ENCODE measurements at regions not wholly inside any gene's neighbourhood (a gene's known extent, or its start where the extent isn't known, plus 50 kb on each side); places are given as distances from the start of the nearest gene placed in this dataset.

DNA sequence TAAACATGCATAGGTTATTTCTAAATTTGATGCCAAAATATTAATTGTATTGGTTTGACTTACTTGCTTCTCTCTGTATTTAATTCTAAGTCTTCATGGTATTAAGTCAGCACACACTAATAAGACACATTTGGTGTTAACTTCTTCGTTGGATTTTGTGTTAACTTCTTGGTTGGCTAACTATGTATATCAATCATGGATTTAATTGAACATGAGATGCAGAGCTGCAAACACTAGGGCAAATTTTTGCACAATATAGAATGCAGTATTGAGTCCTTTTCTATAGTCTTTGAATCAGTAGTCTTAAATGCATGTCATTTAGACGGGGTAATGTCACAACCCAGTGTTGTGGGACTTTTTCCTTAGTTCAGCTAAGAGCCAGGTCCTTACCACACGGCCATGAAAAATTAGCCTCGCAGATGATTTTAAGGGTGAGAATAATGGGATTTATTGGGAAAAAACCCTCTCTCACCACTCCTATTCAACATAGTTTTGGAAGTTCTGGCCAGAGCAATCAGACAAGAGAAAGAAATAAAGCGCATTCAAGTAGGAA, 142.9 kb upstream of the TRIM24 start:
- H3F3A ChIP-seq (ENCODE audit: insufficient read depth, low read length, poor library complexity, severe bottlenecking): no peaks in the 10 kb centered on the region
- no peaks in the 10 kb centered on the region for H3K36me3 ChIP-seq (ENCODE audit: insufficient read depth, low read length)
- no peaks in the 10 kb centered on the region for H3K9me3 ChIP-seq (ENCODE audit: low read length)
- H2AFZ ChIP-seq (ENCODE audit: low read depth, low read length): no peak overlapping the region
- H3K9ac ChIP-seq (ENCODE audit: low read length): no peak overlapping the region
- no peaks in the 10 kb centered on the region for H3K79me2 ChIP-seq (replicated peaks; ENCODE audit: insufficient read depth, low read length)
- no peak overlapping the region for H3K27ac ChIP-seq (ENCODE audit: low read length)
- no peaks in the 10 kb centered on the region for H3K9me2 ChIP-seq (ENCODE audit: insufficient read depth, low read length)
- H3K4me2 ChIP-seq (ENCODE audit: low read length): no peak overlapping the region
- H3K27me3 ChIP-seq (ENCODE audit: insufficient read depth, low read depth, low read length): no peaks in the 10 kb centered on the region
- H3K4me3 ChIP-seq (ENCODE audit: low read length): no peak overlapping the region
- H4K20me1 ChIP-seq (ENCODE audit: insufficient read depth): no peaks in the 10 kb centered on the region
- no peak for TF ChIP-seq EP300 (conservative IDR thresholded peaks at IDR 0.05; ENCODE audit: poor library complexity, severe bottlenecking)
- TF ChIP-seq TAF1 (IDR thresholded peaks at IDR 0.05; ENCODE audit: low read depth): no peak
- TF ChIP-seq EZH2 (IDR thresholded peaks at IDR 0.05; ENCODE audit: borderline replicate concordance, insufficient read depth, low read length, poor library complexity, severe bottlenecking): no peak
- TF ChIP-seq POLR2AphosphoS5 (IDR thresholded peaks at IDR 0.05): no peak
- no peak for TF ChIP-seq RAD21 (conservative IDR thresholded peaks at IDR 0.05)
- TF ChIP-seq SMC3 (conservative IDR thresholded peaks at IDR 0.05; ENCODE audit: poor library complexity): no peak
- TF ChIP-seq, protein P1, sequence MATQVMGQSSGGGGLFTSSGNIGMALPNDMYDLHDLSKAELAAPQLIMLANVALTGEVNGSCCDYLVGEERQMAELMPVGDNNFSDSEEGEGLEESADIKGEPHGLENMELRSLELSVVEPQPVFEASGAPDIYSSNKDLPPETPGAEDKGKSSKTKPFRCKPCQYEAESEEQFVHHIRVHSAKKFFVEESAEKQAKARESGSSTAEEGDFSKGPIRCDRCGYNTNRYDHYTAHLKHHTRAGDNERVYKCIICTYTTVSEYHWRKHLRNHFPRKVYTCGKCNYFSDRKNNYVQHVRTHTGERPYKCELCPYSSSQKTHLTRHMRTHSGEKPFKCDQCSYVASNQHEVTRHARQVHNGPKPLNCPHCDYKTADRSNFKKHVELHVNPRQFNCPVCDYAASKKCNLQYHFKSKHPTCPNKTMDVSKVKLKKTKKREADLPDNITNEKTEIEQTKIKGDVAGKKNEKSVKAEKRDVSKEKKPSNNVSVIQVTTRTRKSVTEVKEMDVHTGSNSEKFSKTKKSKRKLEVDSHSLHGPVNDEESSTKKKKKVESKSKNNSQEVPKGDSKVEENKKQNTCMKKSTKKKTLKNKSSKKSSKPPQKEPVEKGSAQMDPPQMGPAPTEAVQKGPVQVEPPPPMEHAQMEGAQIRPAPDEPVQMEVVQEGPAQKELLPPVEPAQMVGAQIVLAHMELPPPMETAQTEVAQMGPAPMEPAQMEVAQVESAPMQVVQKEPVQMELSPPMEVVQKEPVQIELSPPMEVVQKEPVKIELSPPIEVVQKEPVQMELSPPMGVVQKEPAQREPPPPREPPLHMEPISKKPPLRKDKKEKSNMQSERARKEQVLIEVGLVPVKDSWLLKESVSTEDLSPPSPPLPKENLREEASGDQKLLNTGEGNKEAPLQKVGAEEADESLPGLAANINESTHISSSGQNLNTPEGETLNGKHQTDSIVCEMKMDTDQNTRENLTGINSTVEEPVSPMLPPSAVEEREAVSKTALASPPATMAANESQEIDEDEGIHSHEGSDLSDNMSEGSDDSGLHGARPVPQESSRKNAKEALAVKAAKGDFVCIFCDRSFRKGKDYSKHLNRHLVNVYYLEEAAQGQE (IDR thresholded peaks at IDR 0.05; ENCODE audit: borderline replicate concordance): no peak
- TF ChIP-seq, protein P2, sequence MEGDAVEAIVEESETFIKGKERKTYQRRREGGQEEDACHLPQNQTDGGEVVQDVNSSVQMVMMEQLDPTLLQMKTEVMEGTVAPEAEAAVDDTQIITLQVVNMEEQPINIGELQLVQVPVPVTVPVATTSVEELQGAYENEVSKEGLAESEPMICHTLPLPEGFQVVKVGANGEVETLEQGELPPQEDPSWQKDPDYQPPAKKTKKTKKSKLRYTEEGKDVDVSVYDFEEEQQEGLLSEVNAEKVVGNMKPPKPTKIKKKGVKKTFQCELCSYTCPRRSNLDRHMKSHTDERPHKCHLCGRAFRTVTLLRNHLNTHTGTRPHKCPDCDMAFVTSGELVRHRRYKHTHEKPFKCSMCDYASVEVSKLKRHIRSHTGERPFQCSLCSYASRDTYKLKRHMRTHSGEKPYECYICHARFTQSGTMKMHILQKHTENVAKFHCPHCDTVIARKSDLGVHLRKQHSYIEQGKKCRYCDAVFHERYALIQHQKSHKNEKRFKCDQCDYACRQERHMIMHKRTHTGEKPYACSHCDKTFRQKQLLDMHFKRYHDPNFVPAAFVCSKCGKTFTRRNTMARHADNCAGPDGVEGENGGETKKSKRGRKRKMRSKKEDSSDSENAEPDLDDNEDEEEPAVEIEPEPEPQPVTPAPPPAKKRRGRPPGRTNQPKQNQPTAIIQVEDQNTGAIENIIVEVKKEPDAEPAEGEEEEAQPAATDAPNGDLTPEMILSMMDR (IDR thresholded peaks at IDR 0.05; ENCODE audit: poor library complexity, severe bottlenecking): no peak
- no peak for TF ChIP-seq MXI1 (conservative IDR thresholded peaks at IDR 0.05; ENCODE audit: poor library complexity, severe bottlenecking)

- TF ChIP-seq SMC3 (conservative IDR thresholded peaks at IDR 0.05; ENCODE audit: poor library complexity) (no peak), POLR2AphosphoS5 (IDR thresholded peaks at IDR 0.05) (no peak), RAD21 (conservative IDR thresholded peaks at IDR 0.05) (no peak), EP300 (conservative IDR thresholded peaks at IDR 0.05; ENCODE audit: poor library complexity, severe bottlenecking) (no peak), EZH2 (IDR thresholded peaks at IDR 0.05; ENCODE audit: borderline replicate concordance, insufficient read depth, low read length, poor library complexity, severe bottlenecking) (no peak), TAF1 (IDR thresholded peaks at IDR 0.05; ENCODE audit: low read depth) (no peak), MXI1 (conservative IDR thresholded peaks at IDR 0.05; ENCODE audit: poor library complexity, severe bottlenecking) (no peak)
- TF ChIP-seq, protein P2 (IDR thresholded peaks at IDR 0.05; ENCODE audit: poor library complexity, severe bottlenecking): no peak
- TF ChIP-seq, protein P1 (IDR thresholded peaks at IDR 0.05; ENCODE audit: borderline replicate concordance): no peak
- H3K4me2 ChIP-seq (ENCODE audit: low read length): no peak overlapping the region
- no peaks in the 10 kb centered on the region for H3F3A ChIP-seq (ENCODE audit: insufficient read depth, low read length, poor library complexity, severe bottlenecking)
- no peaks in the 10 kb centered on the region for H4K20me1 ChIP-seq (ENCODE audit: insufficient read depth)
- no peaks in the 10 kb centered on the region for H3K27me3 ChIP-seq (ENCODE audit: insufficient read depth, low read depth, low read length)
- H3K9ac ChIP-seq (ENCODE audit: low read length): no peak overlapping the region
- H3K27ac ChIP-seq (ENCODE audit: low read length): no peak overlapping the region
- H3K4me3 ChIP-seq (ENCODE audit: low read length): no peak overlapping the region
- no peaks in the 10 kb centered on the region for H3K36me3 ChIP-seq (ENCODE audit: insufficient read depth, low read length)
- H3K9me3 ChIP-seq (ENCODE audit: low read length): no peaks in the 10 kb centered on the region
- no peak overlapping the region for H2AFZ ChIP-seq (ENCODE audit: low read depth, low read length)
- no peaks in the 10 kb centered on the region for H3K9me2 ChIP-seq (ENCODE audit: insufficient read depth, low read length)
- H3K79me2 ChIP-seq (replicated peaks; ENCODE audit: insufficient read depth, low read length): no peaks in the 10 kb centered on the region
Observed at GRCh38 chr7:138324941-138325340, 135.1 kb upstream of the TRIM24 start.

All from neural cell (in vitro differentiated cells).